ENCODE measurements at regions not wholly inside any gene's neighbourhood (a gene's known extent, or its start where the extent isn't known, plus 50 kb on each side); places are given as distances from the start of the nearest gene placed in this dataset.

GRCh38 chr11:98090861-98091505 lies 929.8 kb upstream of the CNTN5 start:
- no peaks in the 10 kb centered on the region for H3K27me3 ChIP-seq (ENCODE audit: control insufficient read depth, low read length)
- no peak overlapping the region for H3K4me3 ChIP-seq (ENCODE audit: low read length)
- TF ChIP-seq EZH2phosphoT487 (IDR thresholded peaks at IDR 0.05; ENCODE audit: borderline replicate concordance, low read length): no peak
- no peak for TF ChIP-seq CTCF (IDR thresholded peaks at IDR 0.05; ENCODE audit: low read depth, low read length, poor library complexity, severe bottlenecking)
- no peak overlapping the region for H3K4me2 ChIP-seq (ENCODE audit: low read length)
- no peaks in the 10 kb centered on the region for H3K79me2 ChIP-seq (ENCODE audit: control insufficient read depth, low read length)
- no peaks in the 10 kb centered on the region for H3K4me1 ChIP-seq (ENCODE audit: control insufficient read depth, low read length)
- no peaks in the 10 kb centered on the region for H3F3A ChIP-seq (ENCODE audit: control insufficient read depth, insufficient read depth)
- no peaks in the 10 kb centered on the region for H3K36me3 ChIP-seq (ENCODE audit: control insufficient read depth, low read length)
- no peaks in the 10 kb centered on the region for H4K20me1 ChIP-seq (ENCODE audit: control insufficient read depth, insufficient read depth, low read depth, low read length)
- no peaks in the 10 kb centered on the region for H3K9me2 ChIP-seq (replicated peaks; ENCODE audit: control insufficient read depth, low read length)
- H3K9me3 ChIP-seq (ENCODE audit: control insufficient read depth, insufficient read depth, low read length): no peaks in the 10 kb centered on the region
- H3K27ac ChIP-seq (ENCODE audit: low read depth, low read length): no peak overlapping the region

GRCh38 chr11:98099371-98099770 lies 921.4 kb upstream of the CNTN5 start:
- no peaks in the 10 kb centered on the region for H3K79me2 ChIP-seq (ENCODE audit: control insufficient read depth, low read length)
- no peaks in the 10 kb centered on the region for H3K27me3 ChIP-seq (ENCODE audit: control insufficient read depth, low read length)
- no peaks in the 10 kb centered on the region for H4K20me1 ChIP-seq (ENCODE audit: control insufficient read depth, insufficient read depth, low read depth, low read length)
- H3K4me1 ChIP-seq (ENCODE audit: control insufficient read depth, low read length): no peaks in the 10 kb centered on the region
- no peaks in the 10 kb centered on the region for H3K36me3 ChIP-seq (ENCODE audit: control insufficient read depth, low read length)
- no peaks in the 10 kb centered on the region for H3F3A ChIP-seq (ENCODE audit: control insufficient read depth, insufficient read depth)
- no peak overlapping the region for H3K4me2 ChIP-seq (ENCODE audit: low read length)
- H3K9me3 ChIP-seq (ENCODE audit: control insufficient read depth, insufficient read depth, low read length): no peaks in the 10 kb centered on the region
- no peak overlapping the region for H3K4me3 ChIP-seq (ENCODE audit: low read length)
- H3K9me2 ChIP-seq (replicated peaks; ENCODE audit: control insufficient read depth, low read length): no peaks in the 10 kb centered on the region
- H3K27ac ChIP-seq (ENCODE audit: low read depth, low read length): no peak overlapping the region
- no peak for TF ChIP-seq CTCF (IDR thresholded peaks at IDR 0.05; ENCODE audit: low read depth, low read length, poor library complexity, severe bottlenecking)
- no peak for TF ChIP-seq EZH2phosphoT487 (IDR thresholded peaks at IDR 0.05; ENCODE audit: borderline replicate concordance, low read length)

GRCh38 chr11:98100689-98101088 lies 920.1 kb upstream of the CNTN5 start:
- H3K9me2 ChIP-seq (replicated peaks; ENCODE audit: control insufficient read depth, low read length): no peaks in the 10 kb centered on the region
- H3K27me3 ChIP-seq (ENCODE audit: control insufficient read depth, low read length): no peaks in the 10 kb centered on the region
- no peaks in the 10 kb centered on the region for H4K20me1 ChIP-seq (ENCODE audit: control insufficient read depth, insufficient read depth, low read depth, low read length)
- H3K36me3 ChIP-seq (ENCODE audit: control insufficient read depth, low read length): no peaks in the 10 kb centered on the region
- no peaks in the 10 kb centered on the region for H3K9me3 ChIP-seq (ENCODE audit: control insufficient read depth, insufficient read depth, low read length)
- TF ChIP-seq EZH2phosphoT487 (IDR thresholded peaks at IDR 0.05; ENCODE audit: borderline replicate concordance, low read length) (no peak), CTCF (IDR thresholded peaks at IDR 0.05; ENCODE audit: low read depth, low read length, poor library complexity, severe bottlenecking) (no peak)
- no peak overlapping the region for H3K27ac ChIP-seq (ENCODE audit: low read depth, low read length)
- H3F3A ChIP-seq (ENCODE audit: control insufficient read depth, insufficient read depth): no peaks in the 10 kb centered on the region
- no peak overlapping the region for H3K4me3 ChIP-seq (ENCODE audit: low read length)
- H3K4me1 ChIP-seq (ENCODE audit: control insufficient read depth, low read length): no peaks in the 10 kb centered on the region
- no peaks in the 10 kb centered on the region for H3K79me2 ChIP-seq (ENCODE audit: control insufficient read depth, low read length)
- H3K4me2 ChIP-seq (ENCODE audit: low read length): no peak overlapping the region
